NK-92 (cell line): ENCODE measurements at regions not wholly inside any gene's neighbourhood (a gene's known extent, or its start where the extent isn't known, plus 50 kb on each side); places are given as distances from the start of the nearest gene placed in this dataset.

Source experiments
- DNase-seq: peaks from one replicate; lab custom pipeline; 2025; ENCODE audit not compliant: unreplicated experiment; lab: John Stamatoyannopoulos, UW

GRCh38 chr11:128330203-128330602, 257.2 kb downstream of the ETS1 start:
- no peak for DNase-seq

- no peak for DNase-seq
These were observed 258.3 kb downstream of the ETS1 start for GRCh38 chr11:128328955-128329551.

- DNase-seq: no peak
These were observed 260.1 kb downstream of the ETS1 start for GRCh38 chr11:128327274-128327673.

- no peak for DNase-seq
These were observed 260.6 kb downstream of the ETS1 start for GRCh38 chr11:128326791-128327190.

GRCh38 chr11:128324531-128325141, 262.7 kb downstream of the ETS1 start:
- DNase-seq: peak; percentile 62

- DNase-seq: no peak
These were observed 263.3 kb downstream of the ETS1 start for GRCh38 chr11:128324051-128324481.

- no peak for DNase-seq
These were observed 264.0 kb downstream of the ETS1 start for GRCh38 chr11:128323381-128323780.

GRCh38 chr11:128318856-128319474, 268.4 kb downstream of the ETS1 start:
- DNase-seq: no peak

GRCh38 chr11:128316541-128317227, 270.7 kb downstream of the ETS1 start:
- DNase-seq: no peak

- DNase-seq: no peak
These were observed 271.4 kb downstream of the ETS1 start for GRCh38 chr11:128315933-128316332.

- no peak for DNase-seq
These were observed 273.4 kb downstream of the ETS1 start for GRCh38 chr11:128313931-128314330.

- no peak for DNase-seq
These were observed 275.3 kb downstream of the ETS1 start for GRCh38 chr11:128311742-128312719.

GRCh38 chr11:128310676-128311445, 276.5 kb downstream of the ETS1 start:
- DNase-seq: no peak

GRCh38 chr11:128310005-128310404, 277.4 kb downstream of the ETS1 start:
- no peak for DNase-seq

GRCh38 chr11:128308794-128309193, 278.6 kb downstream of the ETS1 start:
- no peak for DNase-seq

GRCh38 chr11:128305588-128305987, 281.8 kb downstream of the ETS1 start:
- no peak for DNase-seq

GRCh38 chr11:128304666-128305485, 282.5 kb downstream of the ETS1 start:
- no peak for DNase-seq

- DNase-seq: no peak
These were observed 283.2 kb downstream of the ETS1 start for GRCh38 chr11:128304116-128304515.

- DNase-seq: no peak
These were observed 284.0 kb downstream of the ETS1 start for GRCh38 chr11:128303383-128303782.
